KMS-11 (cell line): ENCODE measurements at regions not wholly inside any gene's neighbourhood (a gene's known extent, or its start where the extent isn't known, plus 50 kb on each side); places are given as distances from the start of the nearest gene placed in this dataset.

Experiments
- H2AFZ ChIP-seq: fragments of 200-600 bp; sonication (generic); 2 replicates; pipeline ENCODE4 v1.6.1; 2016; ENCODE audit warnings: antibody characterized with exemption, mixed run types, low read depth
- H3K27ac ChIP-seq: fragments of 200-600 bp; sonication (generic); 2 replicates; pipeline ENCODE4 v1.6.1; 2016; ENCODE audit warnings: mild to moderate bottlenecking, mixed run types
- H3K27me3 ChIP-seq: fragments of 200-600 bp; sonication (generic); 2 replicates; pipeline ENCODE4 v1.6.1; 2017; ENCODE audit warnings: mild to moderate bottlenecking, low read depth, mixed run types, moderate library complexity; ENCODE audit not compliant: insufficient read depth
- H3K36me3 ChIP-seq: fragments of 200-600 bp; sonication (generic); 2 replicates; pipeline ENCODE4 v1.6.1; 2017; ENCODE audit warnings: mild to moderate bottlenecking, mixed run types; ENCODE audit not compliant: insufficient read depth
- H3K4me1 ChIP-seq: fragments of 200-600 bp; sonication (generic); 2 replicates; pipeline ENCODE4 v1.6.1; 2016; ENCODE audit warnings: mild to moderate bottlenecking, low read depth, mixed run types; ENCODE audit not compliant: poor library complexity, severe bottlenecking
- H3K4me2 ChIP-seq: fragments of 200-600 bp; sonication (generic); 2 replicates; pipeline ENCODE4 v1.7.0; 2016; ENCODE audit warnings: mild to moderate bottlenecking, mixed run types
- H3K4me3 ChIP-seq: fragments of 200-600 bp; sonication (generic); IDR thresholded peaks from 2 replicates; pipeline ENCODE4 v1.6.1; 2017; ENCODE audit warnings: low read depth, low read length, mixed read lengths; ENCODE audit not compliant: insufficient read depth
- H3K79me2 ChIP-seq: fragments of 200-600 bp; sonication (generic); 2 replicates; pipeline ENCODE4 v1.6.1; 2016; ENCODE audit warnings: low read depth, mixed run types; ENCODE audit not compliant: insufficient read depth
- H3K9ac ChIP-seq: fragments of 200-600 bp; sonication (generic); 2 replicates; pipeline ENCODE4 v1.6.1; 2016; ENCODE audit warnings: mild to moderate bottlenecking, mixed run types
- H4K20me1 ChIP-seq: fragments of 200-600 bp; sonication (generic); 2 replicates; pipeline ENCODE4 v1.6.1; 2016; ENCODE audit warnings: mild to moderate bottlenecking, mixed run types; ENCODE audit not compliant: insufficient read depth
- CTCF ChIP-seq: fragments of 200-600 bp; sonication (generic); conservative IDR thresholded peaks from 2 replicates; pipeline ENCODE4 v1.6.1; 2017; ENCODE audit warnings: low read depth, mild to moderate bottlenecking, antibody characterized with exemption, low read length, moderate library complexity, mixed read lengths

DNA sequence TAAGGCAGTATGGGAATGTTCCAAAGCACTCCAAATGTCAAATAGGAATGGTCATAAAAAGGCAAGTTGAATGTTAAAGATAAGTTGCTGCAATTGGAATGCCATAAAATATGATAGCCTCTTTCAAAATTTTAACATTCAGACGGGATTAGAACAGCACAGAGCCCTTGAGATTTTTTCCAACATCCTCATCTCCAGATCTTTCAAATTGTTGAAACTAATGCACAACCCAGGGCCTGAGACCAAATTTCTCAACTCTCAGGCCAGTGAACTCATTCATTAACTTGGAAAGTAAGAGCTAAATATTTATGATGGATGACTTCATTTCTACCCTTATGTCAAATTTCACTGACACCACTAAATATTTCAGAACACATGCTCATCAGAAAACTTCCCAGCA lies 346.5 kb upstream of the XYLT1 start:
- no peaks in the 10 kb centered on the region for H3K79me2 ChIP-seq
- H4K20me1 ChIP-seq, result no peaks in the 10 kb centered on the region
- no peak overlapping the region for H2AFZ ChIP-seq
- H3K27ac ChIP-seq, result no peak overlapping the region
- no peak for TF ChIP-seq CTCF
- H3K9ac ChIP-seq, result no peak overlapping the region
- H3K4me3 ChIP-seq, result no peak overlapping the region
- H3K4me2 ChIP-seq, result no peak overlapping the region
- H3K4me1 ChIP-seq, result no peaks in the 10 kb centered on the region
- no peaks in the 10 kb centered on the region for H3K36me3 ChIP-seq
- H3K27me3 ChIP-seq, result no peaks in the 10 kb centered on the region

- Histone ChIP-seq H3K4me3 (no peak overlapping the region), H3K27ac (no peak overlapping the region), H4K20me1 (no peaks in the 10 kb centered on the region), H3K36me3 (no peaks in the 10 kb centered on the region), H3K4me2 (no peak overlapping the region), H3K4me1 (no peaks in the 10 kb centered on the region), H3K9ac (no peak overlapping the region), H3K27me3 (no peaks in the 10 kb centered on the region), H2AFZ (no peak overlapping the region), H3K79me2 (no peaks in the 10 kb centered on the region)
- TF ChIP-seq CTCF, result no peak
These were observed 342.0 kb upstream of the XYLT1 start for GRCh38 chr16:17812771-17813170.

GRCh38 chr16:17804857-17805256 lies 334.1 kb upstream of the XYLT1 start:
- Histone ChIP-seq H3K27me3 (no peaks in the 10 kb centered on the region), H3K27ac (no peak overlapping the region), H3K79me2 (no peaks in the 10 kb centered on the region), H4K20me1 (no peaks in the 10 kb centered on the region), H3K4me2 (no peak overlapping the region), H2AFZ (no peak overlapping the region), H3K9ac (no peak overlapping the region), H3K4me1 (no peaks in the 10 kb centered on the region), H3K4me3 (no peak overlapping the region), H3K36me3 (no peaks in the 10 kb centered on the region)
- no peak for TF ChIP-seq CTCF

GRCh38 chr16:17803625-17804410 lies 333.1 kb upstream of the XYLT1 start:
- Histone ChIP-seq H2AFZ (no peak overlapping the region), H3K27ac (no peak overlapping the region), H4K20me1 (no peaks in the 10 kb centered on the region), H3K4me1 (no peaks in the 10 kb centered on the region), H3K4me2 (no peak overlapping the region), H3K27me3 (no peaks in the 10 kb centered on the region), H3K79me2 (no peaks in the 10 kb centered on the region), H3K36me3 (no peaks in the 10 kb centered on the region), H3K9ac (no peak overlapping the region), H3K4me3 (no peak overlapping the region)
- TF ChIP-seq CTCF, result no peak
